ENCODE measurements at regions not wholly inside any gene's neighbourhood (a gene's known extent, or its start where the extent isn't known, plus 50 kb on each side); places are given as distances from the start of the nearest gene placed in this dataset.

GRCh38 chr1:67493148-67493547 lies 62.9 kb upstream of the SERBP1 start:
- TF ChIP-seq CTCF (IDR thresholded peaks at IDR 0.05; ENCODE audit: low read depth, low read length): no peak
- TF ChIP-seq POLR2A (IDR thresholded peaks at IDR 0.05; ENCODE audit: extremely low read depth, insufficient read length): no peak
- no peak for TF ChIP-seq MAX (IDR thresholded peaks at IDR 0.05; ENCODE audit: low read depth, low read length)
